ENCODE measurements at regions not wholly inside any gene's neighbourhood (a gene's known extent, or its start where the extent isn't known, plus 50 kb on each side); places are given as distances from the start of the nearest gene placed in this dataset.

GRCh38 chr3:168612671-168613070, 516.9 kb upstream of the GOLIM4 start:
- no peak overlapping the region for H3K4me3 ChIP-seq
- no peak for DNase-seq
- no peak overlapping the region for H3K27ac ChIP-seq
- H3K4me1 ChIP-seq (replicated peaks in 1 of 2): no peaks in the 10 kb centered on the region
- intact Hi-C loops (cut with DNase I): no loop called here
- no peak for TF ChIP-seq CTCF (IDR thresholded peaks at IDR 0.05)
- no peak for TF ChIP-seq POLR2A (IDR thresholded peaks at IDR 0.05)
- 70 to 77% (median 73%) methylated on average over 4 to 5 of the region's 5 CpGs for WGBS, 4 donors
- H3K9me3 ChIP-seq (replicated peaks in 1 of 3): no peaks in the 10 kb centered on the region
- H3K27me3 ChIP-seq: no peaks in the 10 kb centered on the region
- H3K36me3 ChIP-seq (replicated peaks in 1 of 2): no peaks in the 10 kb centered on the region

GRCh38 chr3:168611826-168612225, 516.1 kb upstream of the GOLIM4 start:
- Histone ChIP-seq H3K4me1 (replicated peaks in 1 of 2) (no peaks in the 10 kb centered on the region), H3K9me3 (replicated peaks in 1 of 3) (no peaks in the 10 kb centered on the region), H3K27me3 (no peaks in the 10 kb centered on the region), H3K27ac (no peak overlapping the region), H3K36me3 (replicated peaks in 1 of 2) (no peaks in the 10 kb centered on the region), H3K4me3 (no peak overlapping the region)
- no peak for TF ChIP-seq CTCF (IDR thresholded peaks at IDR 0.05)
- TF ChIP-seq POLR2A (IDR thresholded peaks at IDR 0.05): no peak
- intact Hi-C loops (cut with DNase I): no loop called here
- WGBS, 4 donors: 73 to 79% (median 76%) methylated on average over 1 of the region's 1 CpG
- no peak for DNase-seq

- H3K9me3 ChIP-seq (replicated peaks in 1 of 3): no peaks in the 10 kb centered on the region
- DNase-seq: no peak
- no peaks in the 10 kb centered on the region for H3K36me3 ChIP-seq (replicated peaks in 1 of 2)
- 40 to 51% (median 45%) methylated on average over 3 of the region's 3 CpGs for WGBS, 4 donors
- intact Hi-C loops (cut with DNase I): no loop called here
- no peak overlapping the region for H3K4me3 ChIP-seq
- TF ChIP-seq POLR2A (IDR thresholded peaks at IDR 0.05) (no peak), CTCF (IDR thresholded peaks at IDR 0.05) (no peak)
- H3K4me1 ChIP-seq (replicated peaks in 1 of 2): no peaks in the 10 kb centered on the region
- no peak overlapping the region for H3K27ac ChIP-seq
- no peaks in the 10 kb centered on the region for H3K27me3 ChIP-seq
Observed at GRCh38 chr3:168608926-168609325, 513.2 kb upstream of the GOLIM4 start.

- Histone ChIP-seq H3K4me3 (no peak overlapping the region), H3K36me3 (replicated peaks in 1 of 2) (no peaks in the 10 kb centered on the region), H3K27me3 (no peaks in the 10 kb centered on the region), H3K4me1 (replicated peaks in 1 of 2) (no peaks in the 10 kb centered on the region), H3K9me3 (replicated peaks in 1 of 3) (no peaks in the 10 kb centered on the region), H3K27ac (no peak overlapping the region)
- no peak for DNase-seq
- intact Hi-C loops (cut with DNase I): no loop called here
- 70 to 81% (median 75%) methylated on average over 3 of the region's 3 CpGs for WGBS, 4 donors
- TF ChIP-seq CTCF (IDR thresholded peaks at IDR 0.05) (no peak), POLR2A (IDR thresholded peaks at IDR 0.05) (no peak)
Observed at GRCh38 chr3:168604767-168605166, 509.0 kb upstream of the GOLIM4 start.

All from adrenal gland (tissue), 9 donors.